ENCODE measurements at regions not wholly inside any gene's neighbourhood (a gene's known extent, or its start where the extent isn't known, plus 50 kb on each side); places are given as distances from the start of the nearest gene placed in this dataset.

- Histone ChIP-seq H3K36me3 (replicated peaks) (no peaks in the 10 kb centered on the region), H3K4me3 (ENCODE audit: low read depth, low read length) (no peak overlapping the region), H3K27ac (no peak overlapping the region), H3K27me3 (replicated peaks) (no peaks in the 10 kb centered on the region)
- DNase-seq = no peak
- in situ Hi-C loops (cut with HindIII; ENCODE audit: low pct_ligation_motif_present, low sequenced_read_pairs) = no loop called here
- no peak for TF ChIP-seq CTCF (IDR thresholded peaks at IDR 0.05; ENCODE audit: low read depth, low read length, missing control alignments)
Measured at GRCh38 chr13:111864566-111864965, 202.4 kb upstream of the SOX1 start.

GRCh38 chr13:111865046-111865445 lies 201.9 kb upstream of the SOX1 start:
- in situ Hi-C loops (cut with HindIII; ENCODE audit: low pct_ligation_motif_present, low sequenced_read_pairs) = no loop called here
- Histone ChIP-seq H3K4me3 (ENCODE audit: low read depth, low read length) (no peak overlapping the region), H3K27ac (no peak overlapping the region), H3K36me3 (replicated peaks) (no peaks in the 10 kb centered on the region), H3K27me3 (replicated peaks) (no peaks in the 10 kb centered on the region)
- DNase-seq = no peak
- TF ChIP-seq CTCF (IDR thresholded peaks at IDR 0.05; ENCODE audit: low read depth, low read length, missing control alignments) = no peak

- Histone ChIP-seq H3K27ac (no peak overlapping the region), H3K27me3 (replicated peaks) (no peaks in the 10 kb centered on the region), H3K4me3 (ENCODE audit: low read depth, low read length) (no peak overlapping the region), H3K36me3 (replicated peaks) (no peaks in the 10 kb centered on the region)
- DNase-seq = no peak
- in situ Hi-C loops (cut with HindIII; ENCODE audit: low pct_ligation_motif_present, low sequenced_read_pairs) = no loop called here
- TF ChIP-seq CTCF (IDR thresholded peaks at IDR 0.05; ENCODE audit: low read depth, low read length, missing control alignments) = no peak
Measured at GRCh38 chr13:111865826-111866225, 201.1 kb upstream of the SOX1 start.

GRCh38 chr13:111866731-111867245 lies 200.2 kb upstream of the SOX1 start:
- Histone ChIP-seq H3K4me3 (ENCODE audit: low read depth, low read length) (no peak overlapping the region), H3K27me3 (replicated peaks) (no peaks in the 10 kb centered on the region), H3K27ac (no peak overlapping the region), H3K36me3 (replicated peaks) (no peaks in the 10 kb centered on the region)
- no peak for TF ChIP-seq CTCF (IDR thresholded peaks at IDR 0.05; ENCODE audit: low read depth, low read length, missing control alignments)
- in situ Hi-C loops (cut with HindIII; ENCODE audit: low pct_ligation_motif_present, low sequenced_read_pairs) = no loop called here
- no peak for DNase-seq

GRCh38 chr13:111867657-111868056 lies 199.3 kb upstream of the SOX1 start:
- no peak overlapping the region for H3K4me3 ChIP-seq (ENCODE audit: low read depth, low read length)
- DNase-seq = no peak
- no peaks in the 10 kb centered on the region for H3K36me3 ChIP-seq (replicated peaks)
- no peak overlapping the region for H3K27ac ChIP-seq
- in situ Hi-C loops (cut with HindIII; ENCODE audit: low pct_ligation_motif_present, low sequenced_read_pairs) = no loop called here
- H3K27me3 ChIP-seq (replicated peaks) = no peaks in the 10 kb centered on the region
- TF ChIP-seq CTCF (IDR thresholded peaks at IDR 0.05; ENCODE audit: low read depth, low read length, missing control alignments) = no peak

- TF ChIP-seq CTCF (IDR thresholded peaks at IDR 0.05; ENCODE audit: low read depth, low read length, missing control alignments) = no peak
- DNase-seq = no peak
- in situ Hi-C loops (cut with HindIII; ENCODE audit: low pct_ligation_motif_present, low sequenced_read_pairs) = no loop called here
Measured at GRCh38 chr13:111868716-111869115, 198.2 kb upstream of the SOX1 start.

More at GRCh38 chr13:111868716-111869115, 198.2 kb upstream of the SOX1 start:
- Histone ChIP-seq H3K27me3 (replicated peaks) (no peaks in the 10 kb centered on the region), H3K27ac (no peak overlapping the region), H3K4me3 (ENCODE audit: low read depth, low read length) (no peak overlapping the region), H3K36me3 (replicated peaks) (no peaks in the 10 kb centered on the region)
